HEK293 (cell line): ENCODE measurements at regions not wholly inside any gene's neighbourhood (a gene's known extent, or its start where the extent isn't known, plus 50 kb on each side); places are given as distances from the start of the nearest gene placed in this dataset.

ENCODE experiments used
- CTCF ChIA-PET: fragments of 350-600 bp; formaldehyde crosslinking; extraction: SDS; loops from one replicate; lab custom pipeline; 2021; ENCODE audit warnings: antibody characterized with exemption; lab: Yijun Ruan, JAX
- POLR2A ChIA-PET: fragments of 300-600 bp; formaldehyde crosslinking; extraction: SDS; loops from one replicate; lab custom pipeline; 2020; ENCODE audit warnings: antibody characterized with exemption, inconsistent platforms; lab: Yijun Ruan, JAX
- H3K27ac ChIP-seq: fragments of 200-500 bp; sonication (Bioruptor generic); 2 replicates; pipeline ENCODE4 v1.5.1; 2014; ENCODE audit warnings: low read depth, low read length, control low read depth, inconsistent platforms; ENCODE audit errors: extremely low read depth
- H3K36me3 ChIP-seq, 2 experiments: fragments of 200-500 bp in 1 of 2; sonication (Bioruptor generic) in 1 of 2; 1 replicate in 1 of 2; 2 replicates in 1 of 2; pipeline ENCODE4 v1.5.1; 2014 to 2017; ENCODE audit warnings: inconsistent platforms in 2 of 2, low read length in 2 of 2; ENCODE audit not compliant: control insufficient read depth in 2 of 2, insufficient read depth in 1 of 2
- H3K4me1 ChIP-seq: fragments of 200-500 bp; sonication (Bioruptor generic); 2 replicates; pipeline ENCODE4 v1.5.1; 2014; ENCODE audit warnings: mild to moderate bottlenecking, low read length, inconsistent platforms; ENCODE audit not compliant: control insufficient read depth, insufficient read depth
- H3K4me3 ChIP-seq: 2 replicates; pipeline ENCODE4 v1.5.1; 2011; ENCODE audit warnings: low read depth, mild to moderate bottlenecking, control low read depth, low read length, moderate library complexity
- H3K9me3 ChIP-seq: fragments of 200-500 bp; sonication (Bioruptor generic); 2 replicates; pipeline ENCODE4 v1.5.1; 2014; ENCODE audit warnings: low read depth, low read length, inconsistent platforms; ENCODE audit not compliant: control insufficient read depth, insufficient read depth
- AEBP2 ChIP-seq: fragments of 450-650 bp; formaldehyde crosslinking; IDR thresholded peaks from 2 replicates; pipeline ENCODE4 v1.5.1; 2016; ENCODE audit warnings: missing biosample characterization, missing genetic modification characterization, borderline replicate concordance
- KLF17 ChIP-seq: fragments of 450-650 bp; formaldehyde crosslinking; IDR thresholded peaks from 2 replicates; pipeline ENCODE4 v1.5.1; 2016; ENCODE audit warnings: missing biosample characterization, missing genetic modification characterization
- PRDM1 ChIP-seq: fragments of 450-650 bp; formaldehyde crosslinking; IDR thresholded peaks from 2 replicates; pipeline ENCODE4; 2016; ENCODE audit warnings: missing biosample characterization, missing genetic modification characterization
- SETDB1 ChIP-seq: IDR thresholded peaks from one replicate; pipeline ENCODE4 v1.6.1; 2017; ENCODE audit warnings: mild to moderate bottlenecking, low read length, moderate library complexity, mixed read lengths; ENCODE audit not compliant: insufficient read length
- TRIM28 ChIP-seq: IDR thresholded peaks from 2 replicates; pipeline ENCODE4 v1.6.1; 2011; ENCODE audit warnings: low read length, control low read depth, borderline replicate concordance
- ZNF114 ChIP-seq: fragments of 450-650 bp; formaldehyde crosslinking; IDR thresholded peaks from 2 replicates; pipeline ENCODE4 v1.5.0; 2017; ENCODE audit warnings: missing biosample characterization, missing genetic modification characterization
- ZNF19 ChIP-seq: fragments of 450-650 bp; formaldehyde crosslinking; IDR thresholded peaks from 2 replicates; pipeline ENCODE4; 2016; ENCODE audit warnings: missing biosample characterization, missing genetic modification characterization, low read depth
- ZNF404 ChIP-seq: fragments of 450-650 bp; formaldehyde crosslinking; IDR thresholded peaks from 2 replicates; pipeline ENCODE4 v1.5.1; 2017; ENCODE audit warnings: missing biosample characterization, missing genetic modification characterization
- ZNF501 ChIP-seq: fragments of 450-650 bp; formaldehyde crosslinking; IDR thresholded peaks from 2 replicates; pipeline ENCODE4 v1.5.1; 2016; ENCODE audit warnings: missing biosample characterization, missing genetic modification characterization
- ZNF660 ChIP-seq: fragments of 450-650 bp; IDR thresholded peaks from 2 replicates; pipeline ENCODE4 v1.5.1; 2018; ENCODE audit warnings: missing biosample characterization, mild to moderate bottlenecking, missing genetic modification characterization
- ZNF777 ChIP-seq: fragments of 450-650 bp; formaldehyde crosslinking; IDR thresholded peaks from 2 replicates; pipeline ENCODE4 v1.5.1; 2017; ENCODE audit warnings: missing biosample characterization, missing genetic modification characterization, borderline replicate concordance
- ZNF792 ChIP-seq: fragments of 450-650 bp; formaldehyde crosslinking; IDR thresholded peaks from 2 replicates; pipeline ENCODE4 v1.5.1; 2016; ENCODE audit warnings: missing biosample characterization, missing genetic modification characterization
- ZSCAN23 ChIP-seq: fragments of 450-650 bp; formaldehyde crosslinking; IDR thresholded peaks from 2 replicates; pipeline ENCODE4 v1.5.1; 2016; ENCODE audit warnings: missing biosample characterization, missing genetic modification characterization
- TF ChIP-seq, protein P1 (sequence below): fragments of 450-650 bp; formaldehyde crosslinking; IDR thresholded peaks from 2 replicates; pipeline ENCODE4 v1.5.1; 2016; ENCODE audit warnings: missing biosample characterization, missing genetic modification characterization
- TF ChIP-seq, protein P2 (sequence below): fragments of 450-650 bp; formaldehyde crosslinking; IDR thresholded peaks from 2 replicates; pipeline ENCODE4 v1.5.1; 2016; ENCODE audit warnings: missing biosample characterization, missing genetic modification characterization, borderline replicate concordance

DNA sequence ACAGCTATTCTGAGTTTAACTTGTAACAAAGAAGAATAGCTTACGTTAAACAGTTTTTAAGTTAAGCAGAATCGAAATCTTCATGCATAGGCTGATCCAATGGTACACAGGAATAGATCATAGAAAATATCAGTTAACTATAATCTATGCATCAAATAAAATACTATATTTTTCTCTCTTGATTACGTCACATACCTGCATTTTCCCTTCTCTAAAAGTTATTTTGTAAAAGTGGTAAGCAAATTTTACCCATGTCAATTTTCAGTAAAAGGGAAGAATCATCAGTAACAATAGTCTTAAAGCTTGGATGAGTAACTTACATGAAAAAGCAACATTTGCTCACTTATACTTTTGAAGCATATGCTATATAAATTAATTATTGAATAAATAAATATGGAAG lies 692.4 kb downstream of the FAT4 start:
- CTCF ChIA-PET, result interaction anchor here (0.6 kb wide), 1 partner anchor 33 kb away, joined by 4 read pairs; no protein-coding TSS in a partner anchor
- TF ChIP-seq ZNF660 (tag by site-specific recombination) (no peak), ZNF777 (tag by site-specific recombination) (no peak), ZNF19 (tag by site-specific recombination) (no peak), TRIM28 (no peak), AEBP2 (tag by site-specific recombination) (no peak), ZNF404 (tag by site-specific recombination) (no peak), ZSCAN23 (tag by site-specific recombination) (no peak), PRDM1 (tag by site-specific recombination) (no peak)

GRCh38 chr4:126012691-126013290 lies 698.0 kb downstream of the FAT4 start:
- Histone ChIP-seq H3K9me3 (no peaks in the 10 kb centered on the region), H3K4me1 (no peaks in the 10 kb centered on the region), H3K4me3 (no peak overlapping the region), H3K27ac (no peak overlapping the region), H3K36me3 (no peaks in the 10 kb centered on the region)
- POLR2A ChIA-PET, result no interaction called here
- TF ChIP-seq ZNF114 (tag by site-specific recombination) (no peak), ZNF792 (no peak), SETDB1 (no peak), ZNF501 (no peak), KLF17 (no peak)
- TF ChIP-seq, protein P1, sequence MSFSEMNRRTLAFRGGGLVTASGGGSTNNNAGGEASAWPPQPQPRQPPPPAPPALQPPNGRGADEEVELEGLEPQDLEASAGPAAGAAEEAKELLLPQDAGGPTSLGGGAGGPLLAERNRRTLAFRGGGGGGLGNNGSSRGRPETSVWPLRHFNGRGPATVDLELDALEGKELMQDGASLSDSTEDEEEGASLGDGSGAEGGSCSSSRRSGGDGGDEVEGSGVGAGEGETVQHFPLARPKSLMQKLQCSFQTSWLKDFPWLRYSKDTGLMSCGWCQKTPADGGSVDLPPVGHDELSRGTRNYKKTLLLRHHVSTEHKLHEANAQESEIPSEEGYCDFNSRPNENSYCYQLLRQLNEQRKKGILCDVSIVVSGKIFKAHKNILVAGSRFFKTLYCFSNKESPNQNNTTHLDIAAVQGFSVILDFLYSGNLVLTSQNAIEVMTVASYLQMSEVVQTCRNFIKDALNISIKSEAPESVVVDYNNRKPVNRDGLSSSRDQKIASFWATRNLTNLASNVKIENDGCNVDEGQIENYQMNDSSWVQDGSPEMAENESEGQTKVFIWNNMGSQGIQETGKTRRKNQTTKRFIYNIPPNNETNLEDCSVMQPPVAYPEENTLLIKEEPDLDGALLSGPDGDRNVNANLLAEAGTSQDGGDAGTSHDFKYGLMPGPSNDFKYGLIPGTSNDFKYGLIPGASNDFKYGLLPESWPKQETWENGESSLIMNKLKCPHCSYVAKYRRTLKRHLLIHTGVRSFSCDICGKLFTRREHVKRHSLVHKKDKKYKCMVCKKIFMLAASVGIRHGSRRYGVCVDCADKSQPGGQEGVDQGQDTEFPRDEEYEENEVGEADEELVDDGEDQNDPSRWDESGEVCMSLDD (tag by site-specific recombination), result no peak
- TF ChIP-seq, protein P2, sequence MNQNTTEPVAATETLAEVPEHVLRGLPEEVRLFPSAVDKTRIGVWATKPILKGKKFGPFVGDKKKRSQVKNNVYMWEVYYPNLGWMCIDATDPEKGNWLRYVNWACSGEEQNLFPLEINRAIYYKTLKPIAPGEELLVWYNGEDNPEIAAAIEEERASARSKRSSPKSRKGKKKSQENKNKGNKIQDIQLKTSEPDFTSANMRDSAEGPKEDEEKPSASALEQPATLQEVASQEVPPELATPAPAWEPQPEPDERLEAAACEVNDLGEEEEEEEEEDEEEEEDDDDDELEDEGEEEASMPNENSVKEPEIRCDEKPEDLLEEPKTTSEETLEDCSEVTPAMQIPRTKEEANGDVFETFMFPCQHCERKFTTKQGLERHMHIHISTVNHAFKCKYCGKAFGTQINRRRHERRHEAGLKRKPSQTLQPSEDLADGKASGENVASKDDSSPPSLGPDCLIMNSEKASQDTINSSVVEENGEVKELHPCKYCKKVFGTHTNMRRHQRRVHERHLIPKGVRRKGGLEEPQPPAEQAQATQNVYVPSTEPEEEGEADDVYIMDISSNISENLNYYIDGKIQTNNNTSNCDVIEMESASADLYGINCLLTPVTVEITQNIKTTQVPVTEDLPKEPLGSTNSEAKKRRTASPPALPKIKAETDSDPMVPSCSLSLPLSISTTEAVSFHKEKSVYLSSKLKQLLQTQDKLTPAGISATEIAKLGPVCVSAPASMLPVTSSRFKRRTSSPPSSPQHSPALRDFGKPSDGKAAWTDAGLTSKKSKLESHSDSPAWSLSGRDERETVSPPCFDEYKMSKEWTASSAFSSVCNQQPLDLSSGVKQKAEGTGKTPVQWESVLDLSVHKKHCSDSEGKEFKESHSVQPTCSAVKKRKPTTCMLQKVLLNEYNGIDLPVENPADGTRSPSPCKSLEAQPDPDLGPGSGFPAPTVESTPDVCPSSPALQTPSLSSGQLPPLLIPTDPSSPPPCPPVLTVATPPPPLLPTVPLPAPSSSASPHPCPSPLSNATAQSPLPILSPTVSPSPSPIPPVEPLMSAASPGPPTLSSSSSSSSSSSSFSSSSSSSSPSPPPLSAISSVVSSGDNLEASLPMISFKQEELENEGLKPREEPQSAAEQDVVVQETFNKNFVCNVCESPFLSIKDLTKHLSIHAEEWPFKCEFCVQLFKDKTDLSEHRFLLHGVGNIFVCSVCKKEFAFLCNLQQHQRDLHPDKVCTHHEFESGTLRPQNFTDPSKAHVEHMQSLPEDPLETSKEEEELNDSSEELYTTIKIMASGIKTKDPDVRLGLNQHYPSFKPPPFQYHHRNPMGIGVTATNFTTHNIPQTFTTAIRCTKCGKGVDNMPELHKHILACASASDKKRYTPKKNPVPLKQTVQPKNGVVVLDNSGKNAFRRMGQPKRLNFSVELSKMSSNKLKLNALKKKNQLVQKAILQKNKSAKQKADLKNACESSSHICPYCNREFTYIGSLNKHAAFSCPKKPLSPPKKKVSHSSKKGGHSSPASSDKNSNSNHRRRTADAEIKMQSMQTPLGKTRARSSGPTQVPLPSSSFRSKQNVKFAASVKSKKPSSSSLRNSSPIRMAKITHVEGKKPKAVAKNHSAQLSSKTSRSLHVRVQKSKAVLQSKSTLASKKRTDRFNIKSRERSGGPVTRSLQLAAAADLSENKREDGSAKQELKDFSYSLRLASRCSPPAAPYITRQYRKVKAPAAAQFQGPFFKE (tag by site-specific recombination), result no peak
- CTCF ChIA-PET, result no interaction called here

More for the DNA sequence above, 692.4 kb downstream of the FAT4 start:
- H3K9me3 ChIP-seq, result no peaks in the 10 kb centered on the region
- no peak overlapping the region for H3K4me3 ChIP-seq
- H3K27ac ChIP-seq, result no peak overlapping the region
- no peaks in the 10 kb centered on the region for H3K4me1 ChIP-seq
- no peaks in the 10 kb centered on the region for H3K36me3 ChIP-seq
- POLR2A ChIA-PET, result no interaction called here
